ENCODE measurements at regions not wholly inside any gene's neighbourhood (a gene's known extent, or its start where the extent isn't known, plus 50 kb on each side); places are given as distances from the start of the nearest gene placed in this dataset.

- Histone ChIP-seq H3K36me3 (replicated peaks in 1 of 2; ENCODE audit: control insufficient read depth in 1 of 2, insufficient read depth in 2 of 2, low read length in 2 of 2) (no peaks in the 10 kb centered on the region), H3K79me2 (ENCODE audit: insufficient read depth, low read length) (no peaks in the 10 kb centered on the region), H3K27ac (ENCODE audit: low read depth in 1 of 2, low read length in 2 of 2) (no peak overlapping the region), H3K4me2 (replicated peaks; ENCODE audit: extremely low read depth, low read length, poor library complexity, severe bottlenecking) (no peak overlapping the region), H2AFZ (ENCODE audit: insufficient read depth, low read depth, low read length, poor library complexity, severe bottlenecking) (no peak overlapping the region), H3K9me3 (replicated peaks in 1 of 2; ENCODE audit: control insufficient read depth in 1 of 2, insufficient read depth in 1 of 2, low read length in 2 of 2) (no peaks in the 10 kb centered on the region), H4K20me1 (ENCODE audit: insufficient read depth, low read length) (no peaks in the 10 kb centered on the region), H3K4me3 (replicated peaks in 1 of 3; ENCODE audit: low read depth in 2 of 3, low read length in 3 of 3) (no peak overlapping the region), H3K4me1 (ENCODE audit: control insufficient read depth in 1 of 2, insufficient read depth in 2 of 2, low read length in 2 of 2) (no peaks in the 10 kb centered on the region), H3K9ac (ENCODE audit: insufficient read depth, low read length, poor library complexity, severe bottlenecking) (no peak overlapping the region), H3K27me3 (ENCODE audit: control insufficient read depth in 2 of 2, insufficient read depth in 2 of 2, low read length in 2 of 2) (no peaks in the 10 kb centered on the region)
- Mint-ChIP-seq H3K4me1 (no peaks in the 10 kb centered on the region), H3K36me3 (no peaks in the 10 kb centered on the region), H3K27me3 (ENCODE audit: low read depth in 3 of 3) (no peaks in the 10 kb centered on the region), H3K9me3 (peaks cover 0 to 6% (median 0%) of the 10 kb centered on the region in 7 donors), H3K27ac (no peak overlapping the region), H3K4me3 (no peak overlapping the region)
- intact Hi-C loops (cut with micrococcal nuclease), result no loop called here
- no peak for TF ChIP-seq CTCF (IDR thresholded peaks at IDR 0.05)
- 100% methylated on average over 1 of the region's 3 CpGs for WGBS (ENCODE audit: insufficient coverage)
- DNase-seq, result no peak
These were observed 55.8 kb upstream of the GIMD1 start for GRCh38 chr4:106424426-106424825.

- TF ChIP-seq CTCF (IDR thresholded peaks at IDR 0.05), result no peak
- no peak overlapping the region for H3K4me3 ChIP-seq (replicated peaks in 1 of 3; ENCODE audit: low read depth in 2 of 3, low read length in 3 of 3)
- no peaks in the 10 kb centered on the region for H3K36me3 Mint-ChIP-seq
- H2AFZ ChIP-seq (ENCODE audit: insufficient read depth, low read depth, low read length, poor library complexity, severe bottlenecking), result no peak overlapping the region
- H3K27me3 Mint-ChIP-seq (ENCODE audit: low read depth in 3 of 3), result no peaks in the 10 kb centered on the region
- no peak overlapping the region for H3K9ac ChIP-seq (ENCODE audit: insufficient read depth, low read length, poor library complexity, severe bottlenecking)
- no peak overlapping the region for H3K4me3 Mint-ChIP-seq
- no peak overlapping the region for H3K27ac ChIP-seq (ENCODE audit: low read depth in 1 of 2, low read length in 2 of 2)
- H4K20me1 ChIP-seq (ENCODE audit: insufficient read depth, low read length), result no peaks in the 10 kb centered on the region
- intact Hi-C loops (cut with micrococcal nuclease), result no loop called here
- peaks cover 0 to 9% (median 0%) of the 10 kb centered on the region in 7 donors for H3K9me3 Mint-ChIP-seq
- no peaks in the 10 kb centered on the region for H3K4me1 Mint-ChIP-seq
- H3K9me3 ChIP-seq (replicated peaks in 1 of 2; ENCODE audit: control insufficient read depth in 1 of 2, insufficient read depth in 1 of 2, low read length in 2 of 2), result no peaks in the 10 kb centered on the region
- no peaks in the 10 kb centered on the region for H3K36me3 ChIP-seq (replicated peaks in 1 of 2; ENCODE audit: control insufficient read depth in 1 of 2, insufficient read depth in 2 of 2, low read length in 2 of 2)
- H3K4me2 ChIP-seq (replicated peaks; ENCODE audit: extremely low read depth, low read length, poor library complexity, severe bottlenecking), result no peak overlapping the region
- DNase-seq, result no peak
- H3K27ac Mint-ChIP-seq, result no peak overlapping the region
- no peaks in the 10 kb centered on the region for H3K4me1 ChIP-seq (ENCODE audit: control insufficient read depth in 1 of 2, insufficient read depth in 2 of 2, low read length in 2 of 2)
- no peaks in the 10 kb centered on the region for H3K27me3 ChIP-seq (ENCODE audit: control insufficient read depth in 2 of 2, insufficient read depth in 2 of 2, low read length in 2 of 2)
- H3K79me2 ChIP-seq (ENCODE audit: insufficient read depth, low read length), result no peaks in the 10 kb centered on the region
These were observed 55.2 kb upstream of the GIMD1 start for GRCh38 chr4:106423791-106424190.
